IMR-90 (cell line): ENCODE measurements at regions not wholly inside any gene's neighbourhood (a gene's known extent, or its start where the extent isn't known, plus 50 kb on each side); places are given as distances from the start of the nearest gene placed in this dataset.

Experiments used
- ATAC-seq: fragments of 200-7000 bp; cut with Tn5 transposase; 2 replicates; pipeline ENCODE4 v1.9.1; 2020; ENCODE audit warnings: low read depth, mild to moderate bottlenecking, moderate library complexity
- BruUV-seq: library from RNA; stranded (reverse); fragments of 400-500 nt; replicated peaks from 2 replicates; lab custom pipeline; 2021; lab: Mats Ljungman, UMichigan
- CTCF ChIA-PET: fragments of 300-600 bp; formaldehyde crosslinking; extraction: SDS; loops from one replicate; lab custom pipeline; 2021; ENCODE audit warnings: antibody characterized with exemption; lab: Yijun Ruan, JAX
- POLR2A ChIA-PET: fragments of 300-600 bp; sonication (Branson Sonifier 250); formaldehyde crosslinking; loops from one replicate; lab custom pipeline; 2022; ENCODE audit warnings: antibody characterized with exemption; ENCODE audit not compliant: unreplicated experiment; lab: Charles Lee
- DNase-seq: peaks from one replicate; pipeline ENCODE4 v3.0.0; 2013
- H2AFZ ChIP-seq: replicated peaks from 2 replicates; pipeline ENCODE3; 2013; ENCODE audit warnings: low read length, mild to moderate bottlenecking; ENCODE audit not compliant: poor library complexity
- H2AK5ac ChIP-seq: 2 replicates; pipeline ENCODE4 v1.6.1; 2013; ENCODE audit warnings: low read depth, low read length, inconsistent platforms
- H2AK9ac ChIP-seq: replicated peaks from 2 replicates; pipeline ENCODE3; 2013; ENCODE audit warnings: mild to moderate bottlenecking, low read depth, low read length, moderate library complexity; ENCODE audit not compliant: poor library complexity
- H2BK120ac ChIP-seq: 2 replicates; pipeline ENCODE4 v1.6.1; 2013; ENCODE audit warnings: low read depth, low read length, inconsistent platforms
- H2BK15ac ChIP-seq: 3 replicates; pipeline ENCODE4 v1.6.1; 2013; ENCODE audit warnings: low read depth, low read length, inconsistent platforms
- H2BK20ac ChIP-seq: 2 replicates; pipeline ENCODE4 v1.6.1; 2013; ENCODE audit warnings: low read depth, mild to moderate bottlenecking, inconsistent platforms, low read length, moderate library complexity
- H2BK5ac ChIP-seq: 2 replicates; pipeline ENCODE4 v1.6.1; 2013; ENCODE audit warnings: mild to moderate bottlenecking, low read depth, low read length, inconsistent platforms; ENCODE audit not compliant: poor library complexity, severe bottlenecking
- H3K14ac ChIP-seq: replicated peaks from 2 replicates; pipeline ENCODE4 v1.6.1; 2013; ENCODE audit warnings: low read depth, low read length, inconsistent platforms
- H3K18ac ChIP-seq: 2 replicates; pipeline ENCODE4 v1.6.1; 2013; ENCODE audit warnings: low read depth, low read length, control low read depth
- H3K23ac ChIP-seq: 2 replicates; pipeline ENCODE4 v1.6.1; 2013; ENCODE audit warnings: low read depth, low read length, inconsistent platforms
- H3K27ac ChIP-seq: 2 replicates; pipeline ENCODE4 v1.5.1; 2013; ENCODE audit warnings: mild to moderate bottlenecking, control low read depth, low read length; ENCODE audit not compliant: insufficient read depth
- H3K27me3 ChIP-seq: 2 replicates; pipeline ENCODE4 v1.6.1; 2013; ENCODE audit warnings: low read length; ENCODE audit not compliant: control insufficient read depth, insufficient read depth
- H3K36me3 ChIP-seq: 2 replicates; pipeline ENCODE4 v1.6.1; 2013; ENCODE audit warnings: low read length, mixed read lengths; ENCODE audit not compliant: control insufficient read depth, insufficient read depth
- H3K4ac ChIP-seq: 2 replicates; pipeline ENCODE4 v1.6.1; 2013; ENCODE audit warnings: low read depth, low read length, inconsistent platforms
- H3K4me1 ChIP-seq: 2 replicates; pipeline ENCODE4 v1.6.1; 2013; ENCODE audit warnings: low read length, mixed read lengths; ENCODE audit not compliant: control insufficient read depth, insufficient read depth
- H3K4me2 ChIP-seq: 2 replicates; pipeline ENCODE4 v1.6.1; 2013; ENCODE audit warnings: low read depth, mild to moderate bottlenecking, control low read depth, low read length, moderate library complexity
- H3K4me3 ChIP-seq: 2 replicates; pipeline ENCODE4 v1.5.1; 2013; ENCODE audit warnings: low read depth, mild to moderate bottlenecking, control low read depth, low read length, moderate library complexity; ENCODE audit not compliant: insufficient read depth
- H3K56ac ChIP-seq: 2 replicates; pipeline ENCODE4 v1.6.1; 2013; ENCODE audit warnings: low read length, inconsistent platforms; ENCODE audit not compliant: insufficient read depth; ENCODE audit errors: extremely low read depth
- H3K79me1 ChIP-seq, 2 experiments: 2 replicates each; pipeline ENCODE4 v1.6.1; 2013; ENCODE audit warnings: low read length in 2 of 2, inconsistent platforms in 1 of 2, low read depth in 1 of 2
- H3K9ac ChIP-seq: 2 replicates; pipeline ENCODE4 v1.6.1; 2013; ENCODE audit warnings: low read depth, low read length, control low read depth
- H3K9me1 ChIP-seq: 2 replicates; pipeline ENCODE4 v1.6.1; 2013; ENCODE audit warnings: low read length, inconsistent platforms; ENCODE audit not compliant: insufficient read depth
- H3K9me3 ChIP-seq: 2 replicates; pipeline ENCODE4 v1.6.1; 2013; ENCODE audit warnings: low read length; ENCODE audit not compliant: control insufficient read depth, insufficient read depth
- H4K20me1 ChIP-seq: 2 replicates; pipeline ENCODE4 v1.6.1; 2013; ENCODE audit warnings: low read length, inconsistent platforms; ENCODE audit not compliant: insufficient read depth
- H4K5ac ChIP-seq: 2 replicates; pipeline ENCODE4 v1.6.1; 2013; ENCODE audit warnings: mild to moderate bottlenecking, low read depth, low read length, control low read depth
- H4K8ac ChIP-seq, 2 experiments: 2 replicates each; pipeline ENCODE4 v1.6.1; 2013; ENCODE audit warnings: low read depth in 2 of 2, low read length in 2 of 2, control low read depth in 1 of 2, inconsistent platforms in 1 of 2
- H4K91ac ChIP-seq: 2 replicates; pipeline ENCODE4 v1.6.1; 2013; ENCODE audit warnings: low read depth, low read length, inconsistent platforms; ENCODE audit not compliant: insufficient read depth
- CHD1 ChIP-seq: IDR thresholded peaks from 2 replicates; pipeline ENCODE4 v1.6.1; 2012; ENCODE audit warnings: low read depth, low read length, improper control_type of control experiment
- WGBS, 2 experiments: methylation state at CpG; one replicate each; pipeline versions ENCODE4 v1.1.5 to v1.1.7; 2013; ENCODE audit warnings: missing lambda C conversion rate in 2 of 2; ENCODE audit not compliant: insufficient read length in 1 of 2; ENCODE audit errors: extremely low coverage in 2 of 2; 5-methylcytosine and 5-hydroxymethylcytosine counted together
- dilution Hi-C: fragments of 300-500 bp; cut with HindIII; formaldehyde crosslinking; loops from one replicate; pipeline ENCODE4 v1.14.3; 2018; ENCODE audit warnings: low sequenced_read_pairs; ENCODE audit not compliant: unreplicated experiment
- in situ Hi-C: fragments of 300-500 bp; cut with MboI; formaldehyde crosslinking; loops from 3 replicates; pipeline ENCODE4 v1.14.3; 2019; ENCODE audit warnings: low sequenced_read_pairs, inconsistent platforms, mixed read lengths
- intact Hi-C: fragments of 100-400 bp; cut with micrococcal nuclease; formaldehyde crosslinking; loops from 2 replicates; pipeline ENCODE4 v1.10.0; 2022

- WGBS, 2 experiments: no CpG with 5 or more reads among the region's 4 CpGs
- DNase-seq (no peak), ATAC-seq (no peak)
- Histone ChIP-seq H2BK120ac (no peak overlapping the region), H4K20me1 (no peaks in the 10 kb centered on the region), H2BK15ac (no peak overlapping the region), H3K18ac (no peak overlapping the region), H3K9me1 (no peaks in the 10 kb centered on the region), H3K9me3 (peaks cover 20% of the 10 kb centered on the region), H2AFZ (no peak overlapping the region), H4K5ac (no peak overlapping the region), H3K14ac (no peak overlapping the region), H4K8ac (no peak overlapping the region), H3K36me3 (no peaks in the 10 kb centered on the region), H3K79me1 (no peaks in the 10 kb centered on the region), H3K23ac (no peak overlapping the region), H2BK20ac (no peak overlapping the region), H2BK5ac (no peak overlapping the region), H3K27ac (no peak overlapping the region), H3K4me2 (no peak overlapping the region), H3K56ac (no peak overlapping the region), H2AK5ac (no peak overlapping the region), H3K4me1 (no peaks in the 10 kb centered on the region), H3K4me3 (no peak overlapping the region), H2AK9ac (no peak overlapping the region), H3K27me3 (no peaks in the 10 kb centered on the region), H4K91ac (no peak overlapping the region), H3K9ac (no peak overlapping the region), H3K4ac (no peak overlapping the region)
- ChIA-PET CTCF (no interaction called here), POLR2A (no interaction called here)
- in situ Hi-C loops (no loop called here), intact Hi-C loops (no loop called here), dilution Hi-C loops (no loop called here)
- TF ChIP-seq CHD1: no peak
- no TSS peak for BruUV-seq
These were observed 270.6 kb downstream of the IRX2 start for GRCh38 chr5:2480871-2481270.
